ENCODE measurements at regions not wholly inside any gene's neighbourhood (a gene's known extent, or its start where the extent isn't known, plus 50 kb on each side); places are given as distances from the start of the nearest gene placed in this dataset.

GRCh38 chr22:46062971-46063631, 86.1 kb upstream of the WNT7B start:
- Mint-ChIP-seq H3K36me3 (ENCODE audit: low read depth) (no peaks in the 10 kb centered on the region), H3K9me3 (no peaks in the 10 kb centered on the region), H3K27me3 (no peaks in the 10 kb centered on the region), H3K4me3 (no peak overlapping the region), H3K27ac (no peak overlapping the region), H3K4me1 (peaks cover 6% of the 10 kb centered on the region)
- intact Hi-C loops (cut with micrococcal nuclease) = no loop called here
- no peak for DNase-seq

GRCh38 chr22:46063846-46064227, 86.5 kb upstream of the PPARA start:
- no peak overlapping the region for H3K27ac Mint-ChIP-seq
- H3K9me3 Mint-ChIP-seq = no peaks in the 10 kb centered on the region

GRCh38 chr22:46064228-46064965, 85.9 kb upstream of the PPARA start:
- H3K4me1 Mint-ChIP-seq = peaks cover 8% of the 10 kb centered on the region
- no peak overlapping the region for H3K4me3 Mint-ChIP-seq
- intact Hi-C loops (cut with micrococcal nuclease) = no loop called here
- DNase-seq = no peak
- H3K9me3 Mint-ChIP-seq = no peaks in the 10 kb centered on the region
- no peaks in the 10 kb centered on the region for H3K27me3 Mint-ChIP-seq
- H3K36me3 Mint-ChIP-seq (ENCODE audit: low read depth) = no peaks in the 10 kb centered on the region
- H3K27ac Mint-ChIP-seq = no peak overlapping the region

More at GRCh38 chr22:46063846-46064227, 86.5 kb upstream of the PPARA start:
- Mint-ChIP-seq H3K4me1 (peaks cover 2% of the 10 kb centered on the region), H3K36me3 (ENCODE audit: low read depth) (no peaks in the 10 kb centered on the region), H3K27me3 (no peaks in the 10 kb centered on the region), H3K4me3 (no peak overlapping the region)
- intact Hi-C loops (cut with micrococcal nuclease) = no loop called here
- no peak for DNase-seq

- DNase-seq = no peak
- intact Hi-C loops (cut with micrococcal nuclease) = no loop called here
- Mint-ChIP-seq H3K27me3 (no peaks in the 10 kb centered on the region), H3K4me3 (no peak overlapping the region), H3K4me1 (peaks cover 10% of the 10 kb centered on the region), H3K27ac (no peak overlapping the region), H3K9me3 (no peaks in the 10 kb centered on the region), H3K36me3 (ENCODE audit: low read depth) (no peaks in the 10 kb centered on the region)
Observed at GRCh38 chr22:46064966-46065666, 85.2 kb upstream of the PPARA start.

GRCh38 chr22:46065691-46066454, 84.5 kb upstream of the PPARA start:
- intact Hi-C loops (cut with micrococcal nuclease) = no loop called here
- Mint-ChIP-seq H3K27ac (no peak overlapping the region), H3K27me3 (no peaks in the 10 kb centered on the region), H3K36me3 (ENCODE audit: low read depth) (no peaks in the 10 kb centered on the region), H3K4me3 (no peak overlapping the region), H3K4me1 (peaks cover 10% of the 10 kb centered on the region), H3K9me3 (no peaks in the 10 kb centered on the region)
- DNase-seq = no peak

- Mint-ChIP-seq H3K36me3 (ENCODE audit: low read depth) (no peaks in the 10 kb centered on the region), H3K27me3 (no peaks in the 10 kb centered on the region), H3K4me1 (peaks cover 10% of the 10 kb centered on the region), H3K9me3 (no peaks in the 10 kb centered on the region), H3K4me3 (no peak overlapping the region), H3K27ac (no peak overlapping the region)
- intact Hi-C loops (cut with micrococcal nuclease) = no loop called here
- DNase-seq = no peak
Observed at GRCh38 chr22:46066691-46067090, 83.6 kb upstream of the PPARA start.

- Mint-ChIP-seq H3K4me3 (no peak overlapping the region), H3K4me1 (peaks cover 10% of the 10 kb centered on the region), H3K36me3 (ENCODE audit: low read depth) (no peaks in the 10 kb centered on the region), H3K27me3 (no peaks in the 10 kb centered on the region), H3K27ac (no peak overlapping the region), H3K9me3 (no peaks in the 10 kb centered on the region)
- DNase-seq = no peak
- intact Hi-C loops (cut with micrococcal nuclease) = no loop called here
Observed at GRCh38 chr22:46067159-46068111, 82.9 kb upstream of the PPARA start.

- H3K27ac Mint-ChIP-seq = no peak overlapping the region
- no peaks in the 10 kb centered on the region for H3K27me3 Mint-ChIP-seq
- H3K9me3 Mint-ChIP-seq = no peaks in the 10 kb centered on the region
- intact Hi-C loops (cut with micrococcal nuclease) = no loop called here
- H3K4me3 Mint-ChIP-seq = no peak overlapping the region
- peaks cover 14% of the 10 kb centered on the region for H3K4me1 Mint-ChIP-seq
- DNase-seq = no peak
- H3K36me3 Mint-ChIP-seq (ENCODE audit: low read depth) = peaks cover 2% of the 10 kb centered on the region
Observed at GRCh38 chr22:46068181-46068592, 82.1 kb upstream of the PPARA start.

GRCh38 chr22:46068593-46069491, 81.5 kb upstream of the PPARA start:
- H3K4me3 Mint-ChIP-seq = peak overlapping the region; percentile 84
- H3K36me3 Mint-ChIP-seq (ENCODE audit: low read depth) = peaks cover 3% of the 10 kb centered on the region
- no peaks in the 10 kb centered on the region for H3K9me3 Mint-ChIP-seq
- H3K27ac Mint-ChIP-seq = peak overlapping the region; percentile 87
- peaks cover 16% of the 10 kb centered on the region for H3K4me1 Mint-ChIP-seq
- DNase-seq = no peak
- intact Hi-C loops (cut with micrococcal nuclease) = loop anchor here (1.0 kb wide), 1 partner anchor 11 kb away; no protein-coding TSS in a partner anchor
- no peaks in the 10 kb centered on the region for H3K27me3 Mint-ChIP-seq

GRCh38 chr22:46069521-46070214, 80.7 kb upstream of the PPARA start:
- Mint-ChIP-seq H3K9me3 (no peaks in the 10 kb centered on the region), H3K4me1 (peaks cover 21% of the 10 kb centered on the region), H3K4me3 (peak overlapping the region; percentile 84), H3K27ac (peak overlapping the region; percentile 87), H3K27me3 (no peaks in the 10 kb centered on the region), H3K36me3 (ENCODE audit: low read depth) (peaks cover 4% of the 10 kb centered on the region)
- intact Hi-C loops (cut with micrococcal nuclease) = loop anchor here (1.0 to 2.0 kb wide), 2 partner anchors 11 to 15 kb away; no protein-coding TSS in a partner anchor
- DNase-seq = peak; percentile 75

GRCh38 chr22:46070215-46070802, 80.0 kb upstream of the PPARA start:
- intact Hi-C loops (cut with micrococcal nuclease) = loop anchor here (2.0 kb wide), 1 partner anchor 16 kb away; no protein-coding TSS in a partner anchor
- H3K4me3 Mint-ChIP-seq = peak overlapping the region; percentile 84
- H3K9me3 Mint-ChIP-seq = no peaks in the 10 kb centered on the region
- peaks cover 25% of the 10 kb centered on the region for H3K4me1 Mint-ChIP-seq
- H3K36me3 Mint-ChIP-seq (ENCODE audit: low read depth) = peaks cover 4% of the 10 kb centered on the region
- H3K27ac Mint-ChIP-seq = peak overlapping the region; percentile 87
- peak; percentile 78 for DNase-seq
- no peaks in the 10 kb centered on the region for H3K27me3 Mint-ChIP-seq

All from activated CD4-positive, alpha-beta T cell treated with anti-CD3 and anti-CD28 coated beads, Interleukin-2, amount 10 ng/mL, durations not matched to agents 24 days and 14 days (primary cell).